SK-N-DZ (cell line): ENCODE measurements at regions not wholly inside any gene's neighbourhood (a gene's known extent, or its start where the extent isn't known, plus 50 kb on each side); places are given as distances from the start of the nearest gene placed in this dataset.

Source experiments
- DNase-seq: peaks from one replicate; pipeline ENCODE4 v3.0.0-alpha.2; 2015; ENCODE audit warnings: low spot score

GRCh38 chr2:103496850-103497249 is 735.0 kb downstream of the TMEM182 start:
- no peak for DNase-seq

GRCh38 chr2:103506812-103507211 is 745.0 kb downstream of the TMEM182 start:
- DNase-seq, result no peak

GRCh38 chr2:103512442-103512841 is 750.6 kb downstream of the TMEM182 start:
- DNase-seq, result no peak

- DNase-seq, result no peak
Measured at GRCh38 chr2:103520547-103520946, 758.7 kb downstream of the TMEM182 start.

GRCh38 chr2:103525756-103526155 is 763.9 kb downstream of the TMEM182 start:
- no peak for DNase-seq

GRCh38 chr2:103526757-103527156 is 764.9 kb downstream of the TMEM182 start:
- DNase-seq, result no peak

GRCh38 chr2:103527278-103527677 is 765.4 kb downstream of the TMEM182 start:
- DNase-seq, result no peak

- DNase-seq, result no peak
Measured at GRCh38 chr2:103529798-103530502, 768.1 kb downstream of the TMEM182 start.

GRCh38 chr2:103552775-103553174 is 790.9 kb downstream of the TMEM182 start:
- DNase-seq, result no peak

- no peak for DNase-seq
Measured at GRCh38 chr2:103594823-103595222, 833.0 kb downstream of the TMEM182 start.

GRCh38 chr2:103605071-103605780 is 843.4 kb downstream of the TMEM182 start:
- no peak for DNase-seq

GRCh38 chr2:103615611-103616105 is 853.8 kb downstream of the TMEM182 start:
- no peak for DNase-seq

GRCh38 chr2:103616891-103617290 is 855.1 kb downstream of the TMEM182 start:
- DNase-seq, result no peak

- no peak for DNase-seq
Measured at GRCh38 chr2:103618112-103618511, 856.3 kb downstream of the TMEM182 start.

- no peak for DNase-seq
Measured at GRCh38 chr2:103627301-103627700, 865.5 kb downstream of the TMEM182 start.

GRCh38 chr2:103638978-103639377 is 877.1 kb downstream of the TMEM182 start:
- no peak for DNase-seq

GRCh38 chr2:103656558-103656957 is 894.7 kb downstream of the TMEM182 start:
- no peak for DNase-seq

- no peak for DNase-seq
Measured at GRCh38 chr2:103660519-103660918, 898.7 kb downstream of the TMEM182 start.

GRCh38 chr2:103660947-103661346 is 899.1 kb downstream of the TMEM182 start:
- DNase-seq, result no peak

- no peak for DNase-seq
Measured at GRCh38 chr2:103664690-103665089, 902.9 kb downstream of the TMEM182 start.

GRCh38 chr2:103667335-103667884 is 905.6 kb downstream of the TMEM182 start:
- DNase-seq, result no peak

- no peak for DNase-seq
Measured at GRCh38 chr2:103669531-103669930, 907.7 kb downstream of the TMEM182 start.
